Natural killer cell (primary cell): ENCODE measurements at regions not wholly inside any gene's neighbourhood (a gene's known extent, or its start where the extent isn't known, plus 50 kb on each side); places are given as distances from the start of the nearest gene placed in this dataset.

Source experiments
- ATAC-seq, 3 donors: fragments of 150-1000 bp in 2 of 3; fragments of 200-7000 bp in 1 of 3; cut with Tn5 transposase; 1 replicate in 1 of 3; 2 replicates in 2 of 3; pipeline ENCODE4 v1.10.0; 2021; ENCODE audit warnings: mild to moderate bottlenecking in 2 of 3, moderate library complexity in 2 of 3
- DNase-seq, 2 donors: peaks; one replicate each; pipeline versions ENCODE4 v3.0.0 to v3.0.0-alpha.2; 2013 to 2021; ENCODE audit warnings: mixed read lengths in 1 of 2
- H3K27ac ChIP-seq: one replicate; pipeline ENCODE4 v1.5.1; 2013; ENCODE audit warnings: mild to moderate bottlenecking, low read length
- H3K27me3 ChIP-seq: one replicate; pipeline ENCODE4 v1.6.1; 2013; ENCODE audit warnings: low read length; ENCODE audit not compliant: control insufficient read depth, insufficient read depth
- H3K36me3 ChIP-seq: one replicate; pipeline ENCODE4 v1.6.1; 2013; ENCODE audit warnings: low read length; ENCODE audit not compliant: control insufficient read depth, insufficient read depth
- H3K4me1 ChIP-seq: one replicate; pipeline ENCODE4 v1.6.1; 2013; ENCODE audit warnings: low read length; ENCODE audit not compliant: control insufficient read depth, insufficient read depth
- H3K4me3 ChIP-seq: one replicate; pipeline ENCODE4 v1.5.1; 2013; ENCODE audit warnings: low read length
- H3K9me3 ChIP-seq: one replicate; pipeline ENCODE4 v1.6.1; 2013; ENCODE audit warnings: low read length; ENCODE audit not compliant: control insufficient read depth, insufficient read depth
- H3K27ac Mint-ChIP-seq, 2 donors: one replicate each; pipeline ENCODE4 v1.8.0; 2022; ENCODE audit warnings: mild to moderate bottlenecking in 2 of 2, mixed read lengths in 2 of 2, moderate library complexity in 1 of 2
- H3K27me3 Mint-ChIP-seq, 2 donors: one replicate each; pipeline ENCODE4 v1.8.0; 2022; ENCODE audit warnings: low read depth in 2 of 2, mixed read lengths in 2 of 2
- H3K36me3 Mint-ChIP-seq: one replicate; pipeline ENCODE4 v1.8.0; 2022; ENCODE audit warnings: mixed read lengths
- H3K4me1 Mint-ChIP-seq, 2 donors: one replicate each; pipeline ENCODE4 v1.8.0; 2022; ENCODE audit warnings: mixed read lengths in 2 of 2
- H3K4me3 Mint-ChIP-seq: one replicate; pipeline ENCODE4 v1.8.0; 2022; ENCODE audit warnings: mild to moderate bottlenecking, moderate library complexity, mixed read lengths
- H3K9me3 Mint-ChIP-seq, 2 donors: one replicate each; pipeline ENCODE4 v1.8.0; 2022; ENCODE audit warnings: mixed read lengths in 2 of 2
- CTCF ChIP-seq: fragments of 200-600 bp; IDR thresholded peaks from one replicate; pipeline ENCODE4 v1.8.0; 2022; ENCODE audit warnings: antibody characterized with exemption
- WGBS: methylation state at CpG from one replicate; pipeline ENCODE4 v1.1.7; 2013; ENCODE audit warnings: missing lambda C conversion rate; ENCODE audit not compliant: insufficient coverage; 5-methylcytosine and 5-hydroxymethylcytosine counted together
- intact Hi-C: fragments of 100-400 bp; cut with micrococcal nuclease; formaldehyde crosslinking; loops from one replicate; pipeline ENCODE4 v1.14.2; 2022

DNA sequence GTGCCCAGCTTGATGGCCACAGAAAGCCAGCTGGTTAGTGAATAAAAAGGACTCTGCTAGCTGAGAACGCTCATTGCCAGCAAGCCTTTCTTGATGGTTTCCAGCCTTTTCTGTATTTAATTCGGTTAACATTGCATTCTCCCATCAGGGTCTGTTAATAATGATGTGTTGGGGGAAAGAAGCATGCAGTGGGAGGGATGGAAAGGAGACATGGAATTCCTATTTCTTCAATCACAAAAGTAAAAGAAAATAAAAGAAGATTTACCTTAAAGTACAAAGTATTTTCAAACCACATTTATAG, 141.9 kb upstream of the RBBP8 start:
- DNase-seq (no peak), ATAC-seq (no peak)
- no peaks in the 10 kb centered on the region for H3K36me3 ChIP-seq
- no peak overlapping the region for H3K27ac ChIP-seq
- Mint-ChIP-seq H3K4me1 (no peaks in the 10 kb centered on the region), H3K4me3 (no peak overlapping the region), H3K9me3 (no peaks in the 10 kb centered on the region), H3K27me3 (peaks cover 17 to 28% of the 10 kb centered on the region in 2 donors), H3K27ac (no peak overlapping the region), H3K36me3 (no peaks in the 10 kb centered on the region)
- TF ChIP-seq CTCF = no peak
- H3K4me3 ChIP-seq = no peak overlapping the region
- H3K4me1 ChIP-seq = no peaks in the 10 kb centered on the region
- H3K9me3 ChIP-seq = no peaks in the 10 kb centered on the region
- H3K27me3 ChIP-seq = no peaks in the 10 kb centered on the region
- intact Hi-C loops = no loop called here
- 77% methylated on average over 2 of the region's 2 CpGs for WGBS

GRCh38 chr18:22796113-22796512, 137.0 kb upstream of the RBBP8 start:
- Mint-ChIP-seq H3K27ac (no peak overlapping the region), H3K27me3 (peaks cover 2 to 23% of the 10 kb centered on the region in 2 donors), H3K4me3 (no peak overlapping the region), H3K36me3 (no peaks in the 10 kb centered on the region), H3K4me1 (no peaks in the 10 kb centered on the region), H3K9me3 (no peaks in the 10 kb centered on the region)
- ATAC-seq (no peak), DNase-seq (no peak)
- intact Hi-C loops = no loop called here
- TF ChIP-seq CTCF = no peak
- no peaks in the 10 kb centered on the region for H3K4me1 ChIP-seq
- WGBS = 83% methylated on average over 1 of the region's 4 CpGs
- peaks cover 2% of the 10 kb centered on the region for H3K27me3 ChIP-seq
- H3K36me3 ChIP-seq = no peaks in the 10 kb centered on the region
- H3K4me3 ChIP-seq = no peak overlapping the region
- no peak overlapping the region for H3K27ac ChIP-seq
- H3K9me3 ChIP-seq = no peaks in the 10 kb centered on the region

DNA sequence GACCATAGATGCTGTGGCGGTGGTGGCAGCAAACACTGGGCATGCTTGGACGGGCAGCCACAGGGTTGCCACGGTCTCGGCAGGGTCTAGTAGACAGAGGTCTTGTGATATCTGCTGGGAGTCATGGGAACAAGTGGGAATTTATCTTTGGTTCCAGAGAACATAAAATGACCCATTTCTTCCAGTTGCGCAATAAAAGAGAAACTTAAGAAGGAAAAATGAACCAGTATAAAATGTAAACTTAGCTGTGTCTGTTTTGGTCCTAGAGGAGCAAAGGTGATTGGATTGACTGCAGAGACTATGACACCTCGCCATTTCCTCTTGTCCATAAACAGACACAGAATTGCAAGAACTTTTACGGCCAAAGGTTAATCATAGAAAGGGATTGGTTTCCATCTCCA, 132.6 kb upstream of the RBBP8 start:
- Mint-ChIP-seq H3K4me1 (no peaks in the 10 kb centered on the region), H3K27ac (no peak overlapping the region), H3K27me3 (peaks cover 0 to 5% of the 10 kb centered on the region in 2 donors), H3K36me3 (no peaks in the 10 kb centered on the region), H3K4me3 (no peak overlapping the region), H3K9me3 (no peaks in the 10 kb centered on the region)
- 86% methylated on average over 7 of the region's 7 CpGs for whole genome bisulfite sequencing
- H3K9me3 ChIP-seq = no peaks in the 10 kb centered on the region
- no peaks in the 10 kb centered on the region for H3K4me1 ChIP-seq
- no peak overlapping the region for H3K27ac ChIP-seq
- H3K4me3 ChIP-seq = no peak overlapping the region
- intact Hi-C loops = no loop called here
- H3K27me3 ChIP-seq = peaks cover 2% of the 10 kb centered on the region
- no peak for ATAC-seq
- no peak for DNase-seq
- TF ChIP-seq CTCF = no peak
- no peaks in the 10 kb centered on the region for H3K36me3 ChIP-seq

GRCh38 chr18:22813648-22814328, 119.3 kb upstream of the RBBP8 start:
- ATAC-seq (peak in 1 of 3 donors; percentile 63), DNase-seq (peak in 1 of 2 donors; percentile 45)
- no peaks in the 10 kb centered on the region for H3K9me3 Mint-ChIP-seq
- H3K4me1 Mint-ChIP-seq = no peaks in the 10 kb centered on the region
- H3K4me1 ChIP-seq = no peaks in the 10 kb centered on the region
- TF ChIP-seq CTCF = peak; percentile 37
- H3K36me3 ChIP-seq = no peaks in the 10 kb centered on the region
- no peak overlapping the region for H3K4me3 Mint-ChIP-seq
- H3K27ac ChIP-seq = no peak overlapping the region
- H3K36me3 Mint-ChIP-seq = no peaks in the 10 kb centered on the region
- H3K27me3 Mint-ChIP-seq = peaks cover 11 to 47% of the 10 kb centered on the region in 2 donors
- H3K27ac Mint-ChIP-seq = no peak overlapping the region
- H3K9me3 ChIP-seq = no peaks in the 10 kb centered on the region
- H3K27me3 ChIP-seq = peaks cover 2% of the 10 kb centered on the region
- 31% methylated on average over 3 of the region's 6 CpGs for WGBS
- intact Hi-C loops = loop anchor here (1.0 to 5.0 kb wide), 2 partner anchors 170 to 599 kb away; no protein-coding TSS in a partner anchor
- H3K4me3 ChIP-seq = no peak overlapping the region
